ENCODE measurements at regions not wholly inside any gene's neighbourhood (a gene's known extent, or its start where the extent isn't known, plus 50 kb on each side); places are given as distances from the start of the nearest gene placed in this dataset.

- DNase-seq (ENCODE audit: low read depth, low spot score): no peak
These were observed 245.2 kb upstream of the GULP1 start for GRCh38 chr2:188046437-188046836.

DNA sequence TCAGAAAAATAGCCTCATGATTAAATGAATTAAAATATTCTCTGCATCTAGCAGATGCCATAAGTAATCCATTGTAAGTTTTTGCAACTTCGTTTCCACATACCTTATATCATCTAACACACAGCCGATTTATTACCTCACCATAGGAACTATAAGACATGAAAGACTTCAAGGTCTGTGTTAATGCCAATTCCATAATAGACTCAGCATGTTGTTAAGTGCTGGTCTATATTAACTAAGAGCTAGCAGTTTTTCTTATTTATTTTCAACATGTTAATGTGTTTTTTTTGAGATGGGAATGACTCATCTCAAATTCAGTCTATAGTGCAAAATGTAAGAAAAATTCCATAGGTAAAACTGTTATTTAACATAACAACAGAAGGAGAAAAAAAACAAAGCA lies 243.9 kb upstream of the GULP1 start:
- no peak for DNase-seq (ENCODE audit: low read depth, low spot score)

GRCh38 chr2:188050726-188051125 lies 240.9 kb upstream of the GULP1 start:
- no peak for DNase-seq (ENCODE audit: low read depth, low spot score)

- DNase-seq (ENCODE audit: low read depth, low spot score): no peak
These were observed 240.0 kb upstream of the GULP1 start for GRCh38 chr2:188051706-188052105.

DNA sequence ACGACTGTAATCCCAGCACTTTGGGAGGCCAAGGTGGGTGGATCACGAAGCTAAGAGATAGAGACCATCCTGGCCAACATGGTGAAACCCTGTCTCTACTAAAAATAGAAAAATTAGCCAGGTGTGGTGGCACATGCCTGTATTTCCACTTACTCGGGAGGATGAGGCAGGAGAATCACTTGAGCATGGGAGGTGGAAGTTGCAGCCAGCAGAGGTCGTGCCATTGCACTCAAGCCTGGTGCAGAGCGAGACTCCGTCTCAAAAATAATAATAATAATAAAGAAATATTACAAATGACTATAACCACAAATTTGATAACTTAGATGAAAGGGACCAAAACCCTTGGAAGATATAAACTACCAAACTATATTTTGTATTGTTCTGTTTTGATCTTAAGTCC lies 226.3 kb upstream of the GULP1 start:
- no peak for DNase-seq (ENCODE audit: low read depth, low spot score)

DNA sequence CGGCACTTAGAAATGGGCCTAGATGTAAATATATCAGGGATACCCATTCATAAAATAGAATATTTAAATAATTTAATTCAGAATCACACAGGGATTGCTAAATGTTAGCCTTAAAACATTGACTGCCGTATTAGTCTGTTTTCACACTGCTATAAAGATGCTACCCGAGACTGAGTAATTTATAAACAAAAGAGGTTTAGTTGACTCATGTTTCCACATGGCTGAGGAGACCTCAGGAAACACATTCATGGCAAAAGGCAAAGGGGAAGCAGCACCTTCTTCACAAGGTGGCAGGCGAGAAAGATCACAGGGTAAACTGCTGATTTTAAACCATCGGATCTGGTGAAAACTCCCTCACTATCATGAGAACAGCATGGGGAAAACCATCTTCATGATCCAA lies 223.6 kb upstream of the GULP1 start:
- no peak for DNase-seq (ENCODE audit: low read depth, low spot score)

DNA sequence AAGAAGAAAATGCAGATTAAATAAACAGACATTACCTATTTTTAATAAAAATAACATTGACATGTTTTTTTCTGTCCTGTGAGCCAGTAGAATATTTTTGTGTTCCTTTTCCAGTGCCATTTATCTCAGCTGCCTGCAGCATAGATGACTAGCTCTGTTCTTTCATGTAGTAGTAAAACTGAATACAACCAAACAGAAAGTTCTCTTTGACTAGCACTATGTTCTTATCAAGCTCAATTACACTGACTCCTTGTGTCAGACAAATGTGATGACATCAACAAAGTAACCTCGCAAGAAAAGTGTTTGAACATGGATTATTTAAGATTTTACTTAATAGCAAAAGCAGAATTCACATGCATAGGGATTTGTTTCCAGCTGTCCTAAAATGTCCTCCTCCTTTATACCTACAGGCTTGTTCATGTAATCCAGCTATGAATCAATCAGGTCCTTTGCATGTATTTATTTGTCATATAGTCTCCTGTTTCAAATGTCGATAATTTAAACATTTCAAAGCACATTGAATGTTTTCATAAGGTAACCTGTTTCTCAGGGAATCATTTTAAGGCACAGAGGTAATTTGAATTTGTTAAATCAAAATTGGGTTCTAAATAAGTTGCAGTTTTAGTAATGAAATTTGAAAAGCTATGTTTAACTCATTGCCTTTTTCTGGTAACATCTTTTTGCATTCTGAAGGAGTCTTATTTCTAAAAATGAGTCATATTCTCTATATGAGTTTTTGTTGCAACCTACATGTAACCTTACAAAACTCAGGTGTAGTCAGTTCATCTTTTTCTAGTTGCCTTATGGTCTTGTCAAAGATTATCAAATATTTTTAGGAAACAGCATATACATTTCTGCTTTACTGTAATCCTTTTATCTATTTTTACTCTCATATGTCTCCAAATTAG lies 215.3 kb upstream of the GULP1 start:
- no peak for DNase-seq (ENCODE audit: low read depth, low spot score)

DNA sequence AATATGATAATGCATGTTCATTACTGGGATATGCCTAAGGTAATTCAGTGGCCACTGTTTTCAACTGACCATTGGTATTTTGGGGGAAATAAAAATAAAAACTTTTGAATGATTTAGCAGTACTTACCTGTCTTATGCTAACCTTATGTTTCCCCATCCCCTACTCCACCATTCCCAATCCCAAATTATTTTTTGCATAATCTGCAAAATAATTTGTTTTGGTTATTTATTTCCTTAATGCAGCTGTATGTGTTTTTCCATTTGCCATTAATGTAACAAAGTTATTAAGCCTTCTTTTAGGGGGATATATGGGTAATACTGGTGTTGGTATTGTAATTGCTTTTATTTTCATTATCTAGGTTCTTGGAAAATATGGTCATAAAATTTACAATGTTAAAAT lies 213.9 kb upstream of the GULP1 start:
- DNase-seq (ENCODE audit: low read depth, low spot score): no peak

GRCh38 chr2:188078534-188078933 lies 213.1 kb upstream of the GULP1 start:
- no peak for DNase-seq (ENCODE audit: low read depth, low spot score)

GRCh38 chr2:188079196-188079595 lies 212.5 kb upstream of the GULP1 start:
- DNase-seq (ENCODE audit: low read depth, low spot score): no peak

DNA sequence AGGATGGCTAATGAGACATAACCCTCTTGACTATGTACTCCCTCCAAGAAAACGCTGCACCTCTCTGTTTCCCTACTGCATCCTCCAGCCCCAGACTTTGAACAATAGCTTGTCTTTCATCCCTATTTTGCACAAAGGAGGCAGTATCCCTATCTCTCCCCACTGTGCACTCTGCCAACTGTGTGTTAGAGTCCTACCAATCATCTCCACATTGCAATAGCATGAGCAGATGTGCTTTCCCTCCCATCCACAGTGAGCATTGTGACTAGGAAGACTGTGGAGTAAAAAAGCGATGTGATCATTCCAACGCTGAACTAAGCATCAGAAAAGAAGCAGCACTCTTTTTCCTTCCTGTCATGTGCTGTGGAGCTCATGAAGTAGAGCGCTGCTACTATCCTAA lies 206.3 kb upstream of the GULP1 start:
- no peak for DNase-seq (ENCODE audit: low read depth, low spot score)

GRCh38 chr2:188089901-188090300 lies 201.8 kb upstream of the GULP1 start:
- no peak for DNase-seq (ENCODE audit: low read depth, low spot score)

- DNase-seq (ENCODE audit: low read depth, low spot score): no peak
These were observed 200.5 kb upstream of the GULP1 start for GRCh38 chr2:188091220-188091619.

DNA sequence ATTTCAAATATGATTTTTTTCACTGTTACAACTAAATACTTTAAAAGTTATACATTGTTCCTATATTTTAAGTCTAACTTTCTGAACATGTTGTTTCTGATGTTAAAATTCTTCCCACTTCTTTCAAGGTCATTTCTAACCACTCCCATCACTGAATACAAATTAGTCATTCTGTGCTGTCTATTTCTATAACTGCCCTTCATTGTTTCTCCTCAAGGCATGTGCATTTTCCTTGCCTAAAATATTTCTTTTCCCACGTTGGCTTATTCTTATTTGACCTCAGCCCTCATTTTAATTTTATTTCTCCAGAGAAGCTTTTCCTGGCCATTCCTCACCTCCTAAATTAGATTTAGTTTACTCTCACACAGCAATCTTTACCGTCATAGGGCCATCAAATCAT lies 198.9 kb upstream of the GULP1 start:
- no peak for DNase-seq (ENCODE audit: low read depth, low spot score)

- no peak for DNase-seq (ENCODE audit: low read depth, low spot score)
These were observed 194.8 kb upstream of the GULP1 start for GRCh38 chr2:188096910-188097309.

DNA sequence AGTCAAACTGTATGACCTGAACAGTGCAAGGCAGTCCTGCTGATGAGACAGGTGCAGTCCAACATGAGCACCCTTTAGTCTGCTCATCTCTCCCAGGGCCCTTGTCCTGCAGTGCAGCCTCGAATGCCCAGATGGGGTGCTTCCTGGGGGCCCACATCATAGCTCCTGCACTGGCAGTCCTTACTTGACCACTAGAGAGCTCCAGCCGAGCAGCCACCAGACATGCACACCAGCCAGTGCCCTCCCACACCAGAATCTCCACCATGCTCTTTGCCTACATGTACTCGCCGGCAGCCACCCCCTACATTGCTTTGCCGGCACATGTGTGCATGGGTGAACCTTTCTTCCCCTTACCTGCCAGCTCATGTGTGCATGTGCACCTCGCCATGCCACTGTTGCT lies 188.8 kb upstream of the GULP1 start:
- no peak for DNase-seq (ENCODE audit: low read depth, low spot score)

GRCh38 chr2:188114014-188114413 lies 177.7 kb upstream of the GULP1 start:
- no peak for DNase-seq (ENCODE audit: low read depth, low spot score)

GRCh38 chr2:188117706-188118105 lies 174.0 kb upstream of the GULP1 start:
- DNase-seq (ENCODE audit: low read depth, low spot score): no peak

GRCh38 chr2:188118431-188118830 lies 173.2 kb upstream of the GULP1 start:
- no peak for DNase-seq (ENCODE audit: low read depth, low spot score)

DNA sequence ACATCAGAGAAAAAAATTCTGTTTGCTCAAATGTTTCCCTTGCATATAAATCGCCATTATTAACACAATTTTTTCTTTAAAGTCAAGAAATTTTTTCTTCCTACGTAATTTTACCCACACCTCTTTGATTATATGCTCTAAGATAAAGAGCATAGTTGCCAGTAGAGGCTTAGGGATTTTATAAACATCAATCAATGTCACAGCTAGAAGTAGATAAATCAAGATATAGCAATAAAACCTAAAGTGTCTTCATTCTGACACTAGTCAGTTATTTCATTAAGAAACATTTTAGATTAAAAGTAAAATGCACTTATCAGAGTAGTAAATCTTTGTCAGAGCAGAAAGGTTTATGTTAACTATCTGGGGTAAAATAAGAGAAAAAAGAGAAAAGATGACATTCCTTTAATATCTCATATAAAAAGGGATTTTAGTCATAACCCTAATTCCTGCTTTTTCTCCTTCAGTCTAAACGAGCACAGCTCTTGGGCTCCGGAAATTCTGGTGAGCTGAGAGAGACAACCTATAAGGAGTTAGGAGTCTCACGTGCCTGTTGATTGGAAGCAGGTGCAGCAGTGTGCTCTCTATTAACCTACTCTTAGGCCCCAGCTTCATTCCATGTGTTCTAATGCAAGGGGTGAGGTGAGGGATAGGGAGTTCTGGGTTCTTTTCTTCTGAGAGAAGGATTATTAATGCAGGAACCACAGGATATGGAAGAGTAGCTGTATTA lies 172.4 kb upstream of the GULP1 start:
- no peak for DNase-seq (ENCODE audit: low read depth, low spot score)

- DNase-seq (ENCODE audit: low read depth, low spot score): no peak
These were observed 168.7 kb upstream of the GULP1 start for GRCh38 chr2:188122985-188123384.

DNA sequence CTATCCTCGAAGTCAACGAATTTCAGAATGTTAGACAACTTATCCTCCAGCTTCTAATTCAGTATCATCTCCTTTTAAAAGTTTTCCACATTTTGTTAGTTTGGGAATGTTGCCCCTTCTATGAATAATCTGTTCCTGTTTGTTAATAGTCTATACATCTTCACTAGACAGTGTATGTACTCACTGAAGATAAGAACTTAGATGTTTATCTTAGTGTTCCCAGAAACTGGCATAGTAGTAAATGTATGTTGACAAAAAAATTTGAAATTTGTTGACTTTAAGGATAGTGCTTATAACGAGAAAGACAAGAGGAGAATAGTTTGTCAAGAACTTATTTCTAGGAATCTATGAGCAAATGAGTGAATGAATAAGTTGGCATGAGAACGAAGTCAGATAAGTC lies 162.0 kb upstream of the GULP1 start:
- no peak for DNase-seq (ENCODE audit: low read depth, low spot score)

DNA sequence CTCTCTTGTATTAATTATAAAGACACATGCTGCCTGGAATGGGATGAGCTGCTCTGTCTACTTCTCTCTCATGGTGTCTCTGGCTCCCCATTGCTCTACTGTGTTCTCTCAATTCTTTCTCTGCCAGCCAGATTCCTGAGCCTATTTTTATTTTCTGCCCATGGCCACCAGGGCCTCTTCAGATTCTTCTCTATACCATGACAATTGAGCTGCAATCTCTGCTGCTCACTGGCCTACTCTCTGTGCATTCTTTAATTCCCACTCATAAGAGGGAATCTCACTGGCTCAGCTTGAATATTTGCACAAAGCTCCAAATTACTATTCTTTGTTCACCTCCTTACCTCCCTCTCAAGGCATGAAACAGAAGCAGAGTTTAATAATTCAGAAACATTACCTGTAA lies 161.4 kb upstream of the GULP1 start:
- no peak for DNase-seq (ENCODE audit: low read depth, low spot score)
